HepG2 (cell line): ENCODE measurements at regions not wholly inside any gene's neighbourhood (a gene's known extent, or its start where the extent isn't known, plus 50 kb on each side); places are given as distances from the start of the nearest gene placed in this dataset.
A peak's percentile ranks its signal among the peaks of the same experiment; 100 is the strongest.

Experiments used
- ATAC-seq: fragments of 200-7000 bp; cut with Tn5 transposase; 3 replicates; pipeline ENCODE4 v1.9.1; 2020; ENCODE audit warnings: mild to moderate bottlenecking, moderate library complexity
- BruUV-seq: library from RNA; stranded (reverse); fragments of 400-500 nt; replicated peaks from 2 replicates; lab custom pipeline; 2021; lab: Mats Ljungman, UMichigan
- CTCF ChIA-PET: fragments of 300-600 bp; formaldehyde crosslinking; extraction: SDS; loops from one replicate; lab custom pipeline; 2021; ENCODE audit warnings: low total read pairs, inconsistent platforms, low intra/inter-chr PET ratio; lab: Yijun Ruan, JAX
- POLR2A ChIA-PET: fragments of 350-600 bp; sonication (Branson Sonifier 250); formaldehyde crosslinking; loops from one replicate; lab custom pipeline; 2020; ENCODE audit warnings: antibody characterized with exemption, inconsistent platforms; lab: Yijun Ruan, JAX
- DNase-seq: peaks from one replicate; pipeline ENCODE4 v3.0.0-alpha.2; 2015; ENCODE audit warnings: low spot score
- FAIRE-seq: peaks from 3 replicates; lab custom pipeline; 2011; peaks lifted over from hg19 to GRCh38; lab: Jason Lieb, UNC
- H2AFZ ChIP-seq: one replicate; pipeline ENCODE4 v1.6.1; 2011; ENCODE audit warnings: low read length, inconsistent platforms
- H3K27ac ChIP-seq: fragments of 300-600 bp; 3 replicates; pipeline ENCODE4 v1.8.0; 2011; ENCODE audit warnings: mixed run types, mild to moderate bottlenecking, mixed read lengths, low read length, inconsistent platforms; ENCODE audit not compliant: insufficient read depth; ENCODE audit errors: extremely low read length
- H3K27me3 ChIP-seq, 2 experiments: fragments of 200-600 bp in 1 of 2; 2 replicates in 1 of 2; 3 replicates in 1 of 2; pipeline versions ENCODE4 v1.6.0 to v1.8.0; 2011; ENCODE audit warnings: low read length in 2 of 2, mild to moderate bottlenecking in 2 of 2, moderate library complexity in 2 of 2, inconsistent platforms in 1 of 2; ENCODE audit not compliant: insufficient read depth in 2 of 2, control insufficient read depth in 1 of 2
- H3K36me3 ChIP-seq, 2 experiments: fragments of 200-600 bp in 1 of 2; replicated peaks in 1 of 2; 2 replicates in 1 of 2; 3 replicates in 1 of 2; pipeline versions ENCODE4 v1.5.1 to v1.8.0; 2011; ENCODE audit warnings: low read length in 2 of 2, inconsistent platforms in 1 of 2; ENCODE audit not compliant: insufficient read depth in 2 of 2, control insufficient read depth in 1 of 2
- H3K4me1 ChIP-seq: 2 replicates; pipeline ENCODE4 v1.5.1; 2012; ENCODE audit warnings: low read length, inconsistent platforms; ENCODE audit not compliant: insufficient read depth
- H3K4me2 ChIP-seq: 2 replicates; pipeline ENCODE4 v1.6.0; 2011; ENCODE audit warnings: low read depth, low read length, inconsistent platforms
- H3K4me3 ChIP-seq, 3 experiments: fragments of 200-600 bp in 1 of 3; sonication (generic), shearing (Covaris generic) in 1 of 3; replicated peaks in 1 of 3; 2 replicates each; pipeline ENCODE4 v1.5.1; 2011 to 2016; ENCODE audit warnings: low read length in 3 of 3, inconsistent platforms in 2 of 3, low read depth in 2 of 3, mild to moderate bottlenecking in 2 of 3, control low read depth in 1 of 3, mixed read lengths in 1 of 3; ENCODE audit not compliant: insufficient read depth in 1 of 3
- H3K79me2 ChIP-seq: one replicate; pipeline ENCODE4 v1.6.1; 2011; ENCODE audit warnings: low read length, inconsistent platforms; ENCODE audit not compliant: insufficient read depth
- H3K9ac ChIP-seq: 2 replicates; pipeline ENCODE4 v1.6.0; 2011; ENCODE audit warnings: mild to moderate bottlenecking, low read depth, low read length, inconsistent platforms; ENCODE audit not compliant: insufficient read depth
- H3K9me3 ChIP-seq: 2 replicates; pipeline ENCODE4 v1.5.1; 2012; ENCODE audit warnings: mild to moderate bottlenecking, low read length
- H4K20me1 ChIP-seq: 2 replicates; pipeline ENCODE4 v1.6.0; 2011; ENCODE audit warnings: inconsistent platforms, mild to moderate bottlenecking, low read length, moderate library complexity; ENCODE audit not compliant: insufficient read depth
- CBX1 ChIP-seq: IDR thresholded peaks from one replicate; pipeline ENCODE4 v1.6.1; 2016; ENCODE audit warnings: antibody characterized with exemption, low read depth
- CHD4 ChIP-seq: fragments of 200-600 bp; sonication (generic); IDR thresholded peaks from 2 replicates; pipeline ENCODE4 v1.7.0; 2017; ENCODE audit warnings: mild to moderate bottlenecking, low read length, borderline replicate concordance
- CREB1 ChIP-seq, 2 experiments: fragments of 450-650 bp in 1 of 2; IDR thresholded peaks; 2 replicates each; pipeline ENCODE4 v1.6.1; 2016 to 2017; ENCODE audit warnings: control low read depth in 1 of 2, mild to moderate bottlenecking in 1 of 2, missing compliant biosample characterization in 1 of 2, missing genetic modification characterization in 1 of 2
- CREM ChIP-seq, 2 experiments: sonication (generic) in 1 of 2; formaldehyde crosslinking in 1 of 2; IDR thresholded peaks; 2 replicates each; pipeline versions ENCODE4 v1.4.0 to v1.6.1; 2016 to 2020; ENCODE audit warnings: antibody characterized with exemption in 1 of 2, mild to moderate bottlenecking in 1 of 2, missing genetic modification reagents in 1 of 2
- MED8 ChIP-seq: sonication (generic); formaldehyde crosslinking; IDR thresholded peaks from 2 replicates; pipeline ENCODE4 v1.8.1; 2023; ENCODE audit warnings: mild to moderate bottlenecking, missing genetic modification reagents; ENCODE audit not compliant: insufficient replicate concordance
- RARA ChIP-seq: IDR thresholded peaks from 2 replicates; pipeline ENCODE4 v1.6.1; 2016; ENCODE audit warnings: missing genetic modification reagents, missing compliant biosample characterization
- ZNF839 ChIP-seq: sonication (generic); formaldehyde crosslinking; IDR thresholded peaks from 2 replicates; pipeline ENCODE4 v1.4.0; 2020; ENCODE audit warnings: missing genetic modification reagents, mild to moderate bottlenecking, borderline replicate concordance
- WGBS: methylation state at CpG from one replicate; pipeline ENCODE4 v1.1.6; 2017; ENCODE audit warnings: low lambda C conversion rate; 5-methylcytosine and 5-hydroxymethylcytosine counted together
- in situ Hi-C: cut with HindIII; loops from 2 replicates; pipeline ENCODE4 v1.10.0; 2017; ENCODE audit warnings: low pct_unique_long_range_greater_than_20kb; ENCODE audit not compliant: extremely low pct_ligation_motif_present
- intact Hi-C: fragments of 100-400 bp; cut with micrococcal nuclease; formaldehyde crosslinking; loops from one replicate; pipeline ENCODE4 v1.10.0; 2022; ENCODE audit not compliant: unreplicated experiment
- TF ChIP-seq, protein P1 (sequence below): IDR thresholded peaks from 2 replicates; pipeline ENCODE4 v1.6.1; 2012; ENCODE audit warnings: inconsistent platforms

DNA sequence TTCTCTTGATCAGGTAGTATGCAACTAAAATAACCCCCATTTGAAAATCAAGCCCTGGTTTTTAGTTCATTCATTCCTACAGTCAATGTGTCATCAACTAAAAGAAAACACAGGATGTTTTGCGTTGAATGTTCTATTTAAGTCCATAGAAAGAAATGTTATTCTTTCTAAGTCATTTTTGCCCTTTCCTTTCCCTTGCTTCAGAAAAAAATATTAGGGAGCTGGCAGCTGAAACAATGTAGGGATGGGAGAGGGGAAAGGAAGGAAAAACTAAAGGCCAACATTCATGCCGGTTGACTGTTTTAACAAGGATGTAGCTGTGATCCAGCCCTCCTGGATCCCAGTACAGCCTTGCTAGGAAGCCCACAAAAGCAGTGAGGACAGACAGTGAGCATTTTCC, 155.1 kb downstream of the BTG1 start:
- no peak for TF ChIP-seq CBX1
- no peak for TF ChIP-seq CHD4
- no peak for TF ChIP-seq ZNF839 (CRISPR knock-in tag)
- TF ChIP-seq RARA (CRISPR knock-in tag), result no peak
- TF ChIP-seq, protein P1, sequence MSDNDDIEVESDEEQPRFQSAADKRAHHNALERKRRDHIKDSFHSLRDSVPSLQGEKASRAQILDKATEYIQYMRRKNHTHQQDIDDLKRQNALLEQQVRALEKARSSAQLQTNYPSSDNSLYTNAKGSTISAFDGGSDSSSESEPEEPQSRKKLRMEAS, result no peak
- TF ChIP-seq MED8 (CRISPR knock-in tag), result no peak
- in situ Hi-C loops (no loop called here), intact Hi-C loops (no loop called here)
- no TSS peak for BruUV-seq
- H3K79me2 ChIP-seq, result no peaks in the 10 kb centered on the region
- ATAC-seq, result no peak
- H3K4me1 ChIP-seq, result no peaks in the 10 kb centered on the region
- H3K9ac ChIP-seq, result no peak overlapping the region
- H4K20me1 ChIP-seq, result no peaks in the 10 kb centered on the region
- H3K36me3 ChIP-seq, result no peaks in the 10 kb centered on the region
- ChIA-PET POLR2A (no interaction called here), CTCF (no interaction called here)
- DNase-seq, result no peak
- no peak overlapping the region for H3K4me3 ChIP-seq
- no peaks in the 10 kb centered on the region for H3K27me3 ChIP-seq
- 39% methylated on average over 2 of the region's 2 CpGs for WGBS
- no peak overlapping the region for H3K4me2 ChIP-seq
- FAIRE-seq, result no peak
- no peak overlapping the region for H3K27ac ChIP-seq
- no peaks in the 10 kb centered on the region for H3K9me3 ChIP-seq
- H2AFZ ChIP-seq, result no peak overlapping the region

DNA sequence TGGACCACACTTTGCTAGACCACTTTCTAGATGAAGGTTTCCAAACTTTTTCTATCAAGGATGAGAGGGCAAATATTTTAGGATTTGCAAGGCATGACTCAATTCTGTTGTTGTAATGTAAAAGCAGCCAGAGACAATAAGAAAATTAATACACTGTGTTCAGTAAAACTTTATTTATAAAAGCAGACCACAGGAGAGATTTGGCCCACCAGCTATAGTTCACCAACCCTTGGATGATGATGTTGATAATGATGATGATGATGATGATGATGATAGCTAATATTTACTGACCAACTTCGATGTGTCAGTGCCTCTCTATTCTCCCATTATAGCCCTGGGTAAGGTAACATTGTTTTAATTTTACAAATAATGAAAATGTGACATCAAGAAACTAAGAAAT, 156.5 kb downstream of the BTG1 start:
- H4K20me1 ChIP-seq, result no peaks in the 10 kb centered on the region
- DNase-seq (no peak), ATAC-seq (no peak)
- POLR2A ChIA-PET, result no interaction called here
- peak; percentile 65 for TF ChIP-seq CREB1 (IDR thresholded peaks at IDR 0.05)
- TF ChIP-seq CREB1 (CRISPR knock-in tag; IDR thresholded peaks at IDR 0.05), result no peak
- no peak for TF ChIP-seq CREM (IDR thresholded peaks at IDR 0.05)
- TF ChIP-seq CREM (CRISPR knock-in tag; IDR thresholded peaks at IDR 0.05), result no peak
- TF ChIP-seq, all 625 proteins: peak for 1
- Histone ChIP-seq H3K9me3 (no peaks in the 10 kb centered on the region), H3K79me2 (no peaks in the 10 kb centered on the region), H3K27ac (no peak overlapping the region), H2AFZ (no peak overlapping the region), H3K4me1 (no peaks in the 10 kb centered on the region), H3K4me2 (no peak overlapping the region), H3K9ac (no peak overlapping the region), H3K27me3 (no peaks in the 10 kb centered on the region), H3K36me3 (no peaks in the 10 kb centered on the region), H3K4me3 (no peak overlapping the region)
- WGBS, result 5% methylated on average over 1 of the region's 1 CpG
- CTCF ChIA-PET, result no interaction called here
- no TSS peak for BruUV-seq
- in situ Hi-C loops, result no loop called here
- no peak for FAIRE-seq
- intact Hi-C loops, result no loop called here
